Stimulated activated CD8-positive, alpha-beta memory T cell treated with anti-CD3 and anti-CD28 coated beads, Interleukin-2, amount 100 ng/mL, for 48 hours (primary cell): ENCODE measurements at regions not wholly inside any gene's neighbourhood (a gene's known extent, or its start where the extent isn't known, plus 50 kb on each side); places are given as distances from the start of the nearest gene placed in this dataset.

ENCODE experiments used
- DNase-seq, 2 donors: peaks; one replicate each; pipeline ENCODE4 v3.0.0-alpha.2; 2020; ENCODE audit warnings: low read depth in 2 of 2

- DNase-seq: no peak
Measured at GRCh38 chr18:24786027-24786426, 325.6 kb downstream of the HRH4 start.

DNA sequence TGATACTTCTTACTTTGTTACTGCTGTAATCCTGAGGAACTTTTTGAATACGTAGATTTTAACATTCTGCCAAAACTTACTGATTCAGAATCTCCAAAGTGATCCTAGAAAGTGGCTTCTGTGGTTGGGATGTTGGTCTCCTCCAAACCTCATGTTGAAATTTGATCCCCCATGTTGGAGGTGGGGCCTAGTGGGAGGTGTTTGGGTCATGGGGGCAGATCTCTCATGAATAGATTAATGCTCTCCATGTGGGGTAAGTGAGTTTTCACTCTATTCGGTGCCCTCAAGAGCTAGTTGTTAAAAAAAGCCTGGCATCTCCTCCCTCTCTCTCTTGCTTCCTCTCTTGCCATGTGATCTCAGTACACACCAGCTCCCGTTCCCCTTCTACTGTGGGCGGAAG, 329.9 kb downstream of the HRH4 start:
- no peak for DNase-seq

GRCh38 chr18:24791751-24792545, 331.5 kb downstream of the HRH4 start:
- no peak for DNase-seq

- no peak for DNase-seq
Measured at GRCh38 chr18:24793742-24794141, 333.3 kb downstream of the HRH4 start.

DNA sequence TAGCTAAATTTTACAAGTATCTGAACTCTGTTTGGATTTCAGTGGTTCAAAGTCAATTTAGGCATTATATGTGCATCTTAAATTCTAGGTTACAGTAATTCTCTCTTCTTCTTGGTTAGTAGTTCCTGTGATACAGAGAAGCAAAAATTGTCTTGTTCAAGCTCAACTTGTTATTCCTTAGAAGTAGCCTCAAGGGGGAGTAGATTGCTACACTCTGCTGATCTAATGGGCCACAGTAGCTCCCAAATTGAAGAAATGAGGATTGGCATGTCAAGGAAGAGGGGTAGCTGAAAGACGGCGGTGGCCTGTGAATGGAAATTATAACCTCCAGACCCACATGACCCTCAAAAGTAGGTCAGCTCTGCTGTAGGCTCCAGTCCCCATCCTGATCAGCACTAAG, 334.7 kb downstream of the HRH4 start:
- DNase-seq: no peak

DNA sequence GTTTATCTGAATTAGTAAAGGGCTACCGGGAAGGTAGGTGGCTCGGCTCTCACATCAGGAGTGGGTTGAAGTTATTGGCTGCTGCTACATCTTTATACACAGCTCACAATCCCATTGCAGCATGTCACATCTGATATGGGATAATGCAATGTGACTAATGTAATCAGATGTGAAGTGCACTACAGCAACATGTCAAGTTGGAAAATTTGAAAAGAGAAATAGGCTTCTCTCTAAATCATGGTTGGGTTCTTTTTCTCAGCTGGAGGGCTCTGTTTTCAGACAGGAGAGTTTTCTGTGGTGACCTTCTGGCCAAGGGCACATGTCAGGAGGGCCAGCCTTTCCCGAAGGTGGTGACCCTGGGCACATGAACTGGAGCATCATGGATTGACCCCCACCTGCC, 337.5 kb downstream of the HRH4 start:
- no peak for DNase-seq

GRCh38 chr18:24799176-24799575, 338.7 kb downstream of the HRH4 start:
- no peak for DNase-seq

DNA sequence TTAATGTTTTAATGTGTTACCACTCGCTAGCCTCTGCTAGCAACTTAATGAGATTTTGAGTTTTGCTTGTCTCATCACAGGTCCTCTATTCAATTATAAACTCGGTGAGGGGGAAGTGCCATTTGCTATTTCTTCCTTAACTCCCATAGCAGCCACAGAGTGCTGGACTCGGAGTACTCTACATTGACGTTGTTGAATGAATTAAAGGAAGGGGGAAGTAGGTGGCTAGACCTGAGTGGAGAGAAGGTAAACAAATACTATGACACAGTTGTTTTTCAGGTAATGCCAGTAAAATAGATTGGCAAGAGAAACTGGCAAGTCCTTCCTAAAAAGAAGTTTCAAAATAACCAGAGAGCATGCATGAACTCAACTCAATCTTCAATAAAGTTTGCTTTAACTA, 339.3 kb downstream of the HRH4 start:
- DNase-seq: no peak

DNA sequence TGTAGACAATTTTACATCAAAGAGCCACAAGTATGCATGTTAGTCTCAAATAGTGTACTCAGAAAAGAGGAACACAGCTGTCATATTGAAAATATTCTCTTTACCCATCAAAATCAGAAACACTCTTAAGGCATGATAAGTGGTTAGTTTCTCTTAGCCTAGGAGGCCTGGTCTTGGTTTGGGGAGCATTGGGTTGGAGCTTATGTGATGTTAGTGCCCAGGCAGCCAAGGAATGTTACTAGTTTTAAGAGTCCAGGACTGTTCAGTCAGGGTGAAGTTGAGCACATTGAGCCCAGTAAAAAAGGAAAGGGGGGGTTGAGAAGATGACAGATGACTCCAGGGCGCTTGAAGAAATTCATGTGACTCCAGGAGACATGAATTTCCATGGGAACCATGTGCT, 340.6 kb downstream of the HRH4 start:
- DNase-seq: no peak

- DNase-seq: no peak
Measured at GRCh38 chr18:24802456-24802855, 342.0 kb downstream of the HRH4 start.

DNA sequence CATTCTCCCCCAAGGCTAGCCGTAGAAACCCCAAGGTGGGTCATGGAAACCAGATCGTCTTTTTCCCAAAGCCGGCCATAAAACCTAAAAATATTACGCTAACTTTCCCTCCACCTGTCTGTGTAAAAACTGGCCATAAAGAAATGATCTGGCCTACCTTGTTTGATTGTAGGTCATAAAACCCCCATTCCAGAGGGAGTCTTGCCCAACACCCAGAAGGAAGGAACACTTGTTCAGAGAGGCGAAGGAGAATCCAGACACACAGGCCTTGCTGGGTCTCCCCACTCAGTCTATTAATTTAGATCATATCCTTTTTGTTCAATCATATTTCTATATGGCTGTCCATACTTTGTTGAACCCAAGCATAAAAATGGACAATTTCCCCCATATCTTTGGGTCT, 344.7 kb downstream of the HRH4 start:
- DNase-seq: no peak

DNA sequence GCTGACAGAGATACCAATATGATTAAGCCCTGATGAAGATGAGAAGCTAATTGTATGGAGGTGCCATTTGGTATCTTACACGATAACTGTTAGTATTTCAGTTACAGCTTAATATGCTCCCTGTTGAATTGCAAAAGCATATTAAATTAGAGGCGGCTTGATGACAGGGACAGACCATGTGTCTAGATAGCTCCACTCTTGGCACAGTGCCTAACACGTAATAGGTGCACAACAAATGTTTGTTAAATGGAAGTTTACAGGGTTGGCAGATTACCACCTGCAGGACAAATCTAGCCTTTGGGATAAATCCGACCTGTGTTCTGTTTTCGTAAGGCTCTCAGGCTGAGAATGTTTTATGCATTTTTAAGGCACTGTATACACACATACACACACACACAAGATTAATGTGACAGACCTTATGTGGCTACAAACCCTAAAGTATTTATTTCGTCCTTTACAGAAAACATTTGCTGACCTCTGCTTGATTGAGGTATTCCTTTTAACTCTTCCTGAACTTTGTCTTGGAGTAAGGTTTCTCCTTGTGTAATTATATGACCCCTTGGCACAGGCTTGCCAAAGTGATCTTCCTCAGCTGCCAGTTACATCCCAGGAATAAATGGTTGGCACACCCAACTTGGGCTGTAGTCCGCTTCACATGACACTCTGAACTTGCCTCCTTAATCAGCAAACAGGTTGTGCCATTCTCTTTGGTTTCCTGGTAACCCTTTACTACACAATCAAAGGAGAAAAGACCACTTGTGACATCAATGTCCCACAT, 348.9 kb downstream of the HRH4 start:
- no peak for DNase-seq

- DNase-seq: no peak
Measured at GRCh38 chr18:24810561-24811305, 350.3 kb downstream of the HRH4 start.

- DNase-seq: no peak
Measured at GRCh38 chr18:24811950-24812681, 351.7 kb downstream of the HRH4 start.

DNA sequence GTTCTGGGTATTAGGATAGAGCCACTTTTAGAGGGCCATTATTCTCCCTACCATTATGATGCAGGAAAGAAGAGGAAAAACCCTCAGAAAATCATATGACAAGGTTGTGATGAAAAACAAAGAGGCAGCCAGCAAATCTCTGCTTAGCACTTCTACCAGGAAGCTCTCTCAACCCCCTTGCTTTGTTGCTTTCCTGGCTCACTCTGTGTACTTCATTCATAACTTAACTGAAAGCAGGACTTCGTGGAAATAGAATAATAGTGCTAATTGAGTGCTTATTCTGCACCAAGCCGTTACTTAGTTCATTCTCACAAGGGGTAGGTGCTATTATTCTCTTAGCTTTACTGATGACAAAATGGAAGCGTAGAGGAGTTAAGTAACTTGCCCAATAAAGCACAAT, 354.1 kb downstream of the HRH4 start:
- no peak for DNase-seq

GRCh38 chr18:24817150-24817549, 356.7 kb downstream of the HRH4 start:
- no peak for DNase-seq

DNA sequence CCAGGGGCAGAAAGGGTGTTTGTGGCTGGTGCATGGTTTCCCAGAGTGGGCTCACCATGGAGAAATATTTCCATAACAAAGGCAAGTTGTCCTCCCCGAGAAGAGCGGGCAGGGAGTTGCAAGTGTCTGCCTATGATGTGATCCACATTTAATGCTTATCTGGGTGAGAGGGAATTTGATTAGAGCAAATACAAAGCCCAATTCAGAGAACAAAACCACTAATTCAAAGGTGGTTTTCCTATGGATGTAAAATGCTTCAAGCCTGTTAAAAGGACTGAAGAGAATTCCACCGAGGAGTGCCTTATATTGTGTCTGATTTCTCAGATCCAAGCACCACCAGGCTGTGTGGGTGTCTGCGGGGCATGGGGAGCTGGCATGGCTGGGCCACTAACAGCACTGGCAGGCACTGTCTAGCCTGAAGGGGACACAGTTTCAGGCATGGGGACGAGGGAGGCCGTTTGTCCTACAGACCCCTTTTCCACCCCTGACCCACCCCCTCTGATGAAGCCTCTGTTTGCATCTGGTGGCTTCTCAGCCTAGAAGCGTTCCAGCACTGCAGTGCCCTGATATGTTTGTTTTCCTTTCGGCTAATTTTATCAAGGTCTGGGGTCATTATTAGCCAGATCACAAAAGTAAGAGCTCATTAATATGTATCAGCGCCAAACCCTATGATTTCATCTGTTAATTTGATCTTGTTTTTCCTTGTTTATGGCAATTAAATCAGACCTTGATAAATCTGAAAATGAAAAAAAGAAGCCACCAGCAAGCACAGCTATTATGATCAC, 357.3 kb downstream of the HRH4 start:
- DNase-seq: no peak

DNA sequence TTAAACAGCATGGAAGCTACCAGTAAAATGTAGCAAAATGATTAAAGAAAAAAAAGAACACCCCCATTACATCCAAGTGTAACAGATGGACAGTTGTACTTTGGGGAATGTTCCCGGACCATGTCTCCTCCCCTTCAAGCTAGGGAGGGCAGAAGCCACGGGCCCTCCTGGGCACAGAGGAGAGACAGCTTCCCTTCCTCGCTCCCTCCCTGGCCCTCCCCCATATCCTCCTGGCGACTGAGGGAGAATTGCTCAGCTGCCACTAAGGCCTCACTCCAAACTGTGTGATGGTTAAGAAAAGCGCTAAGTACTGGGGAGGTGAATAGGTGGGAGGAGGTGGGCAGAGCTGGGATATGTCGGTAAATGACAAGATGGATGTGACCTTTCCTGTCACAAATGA, 358.0 kb downstream of the HRH4 start:
- no peak for DNase-seq

DNA sequence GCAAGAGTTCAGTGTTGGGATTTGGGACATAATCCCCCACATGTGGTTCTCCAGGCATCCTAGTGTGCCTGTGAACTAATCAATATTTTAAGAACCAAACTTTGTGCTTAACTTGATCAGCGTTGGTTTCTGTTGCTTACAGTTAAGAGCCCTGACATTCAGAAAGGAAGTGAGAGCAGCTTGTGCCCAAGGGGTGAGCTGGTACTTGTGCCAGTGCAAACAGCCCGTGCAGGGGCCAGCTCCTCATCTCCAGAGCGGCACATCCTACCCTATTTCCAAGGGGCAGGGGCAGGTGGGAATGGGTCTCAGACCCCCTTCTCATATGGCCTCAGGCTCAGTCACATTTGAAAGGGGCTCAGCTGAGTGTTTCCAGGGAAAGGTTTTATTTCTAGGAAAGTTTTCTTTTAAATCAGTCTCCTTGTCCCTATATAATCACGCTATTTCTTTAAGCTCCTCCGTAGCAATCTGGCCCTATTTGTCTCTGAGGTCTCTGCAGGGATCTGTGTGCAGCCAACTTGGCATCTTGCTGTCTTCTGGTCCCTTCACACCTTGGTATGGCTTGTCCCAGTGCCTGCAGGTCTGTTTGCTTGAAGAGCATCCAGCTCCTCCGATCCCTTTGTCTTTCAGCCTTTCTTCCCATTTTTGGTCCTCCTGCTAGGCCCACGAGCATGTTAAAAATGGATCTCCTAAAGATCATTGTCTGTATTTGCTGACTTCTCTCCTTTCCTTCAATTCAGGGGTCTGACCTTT, 358.9 kb downstream of the HRH4 start:
- DNase-seq: no peak

DNA sequence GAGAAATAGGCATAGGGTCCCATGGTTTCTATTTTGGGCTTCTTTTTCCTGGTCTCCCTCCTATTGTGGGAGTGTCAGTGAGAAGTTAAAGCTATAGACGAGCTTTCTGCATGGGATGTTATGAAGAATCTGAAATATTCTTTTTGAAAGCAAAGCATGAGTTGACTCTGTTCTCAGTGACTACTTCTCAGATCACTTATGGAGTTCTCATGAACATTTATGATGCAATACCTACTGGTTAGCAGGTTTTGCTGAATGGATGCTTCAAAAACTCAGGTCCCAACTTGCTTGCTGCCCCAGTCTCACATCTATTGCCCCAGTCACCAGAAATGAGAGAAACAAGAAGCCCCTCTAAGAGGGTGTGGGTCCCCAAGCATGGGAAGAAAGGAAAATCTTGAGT, 365.0 kb downstream of the HRH4 start:
- DNase-seq: no peak
